NT2/D1 (cell line): ENCODE measurements at regions not wholly inside any gene's neighbourhood (a gene's known extent, or its start where the extent isn't known, plus 50 kb on each side); places are given as distances from the start of the nearest gene placed in this dataset.

Experiments
- DNase-seq: peaks from one replicate; pipeline ENCODE4 v3.0.0-alpha.2; 2011; ENCODE audit warnings: low read depth, low spot score
- H3K27me3 ChIP-seq: 2 replicates; pipeline ENCODE4 v1.6.0; 2011; ENCODE audit warnings: mild to moderate bottlenecking; ENCODE audit not compliant: insufficient read length, insufficient read depth
- H3K36me3 ChIP-seq: 2 replicates; pipeline ENCODE4 v1.6.1; 2011; ENCODE audit warnings: mild to moderate bottlenecking, low read length, mixed read lengths; ENCODE audit not compliant: insufficient read depth, insufficient read length
- H3K4me1 ChIP-seq: 2 replicates; pipeline ENCODE4 v1.5.1; 2011; ENCODE audit not compliant: insufficient read depth, insufficient read length
- H3K4me3 ChIP-seq: 2 replicates; pipeline ENCODE4 v1.5.1; 2011; ENCODE audit warnings: low read depth; ENCODE audit not compliant: insufficient read length
- H3K9ac ChIP-seq: 2 replicates; pipeline ENCODE4 v1.6.0; 2011; ENCODE audit warnings: low read depth; ENCODE audit not compliant: insufficient read length
- H3K9me3 ChIP-seq: 2 replicates; pipeline ENCODE4 v1.5.1; 2011; ENCODE audit warnings: mild to moderate bottlenecking, low read length; ENCODE audit not compliant: insufficient read depth
- SUZ12 ChIP-seq: IDR thresholded peaks from 2 replicates; pipeline ENCODE4 v1.6.1; 2011; ENCODE audit not compliant: insufficient read length, insufficient read depth; ENCODE audit errors: extremely low read depth
- YY1 ChIP-seq: IDR thresholded peaks from 2 replicates; pipeline ENCODE4 v1.6.1; 2011; ENCODE audit not compliant: insufficient read length, insufficient read depth
- ZNF274 ChIP-seq: IDR thresholded peaks from 2 replicates; pipeline ENCODE4 v1.6.1; 2011; ENCODE audit warnings: mild to moderate bottlenecking, low read depth, low read length

DNA sequence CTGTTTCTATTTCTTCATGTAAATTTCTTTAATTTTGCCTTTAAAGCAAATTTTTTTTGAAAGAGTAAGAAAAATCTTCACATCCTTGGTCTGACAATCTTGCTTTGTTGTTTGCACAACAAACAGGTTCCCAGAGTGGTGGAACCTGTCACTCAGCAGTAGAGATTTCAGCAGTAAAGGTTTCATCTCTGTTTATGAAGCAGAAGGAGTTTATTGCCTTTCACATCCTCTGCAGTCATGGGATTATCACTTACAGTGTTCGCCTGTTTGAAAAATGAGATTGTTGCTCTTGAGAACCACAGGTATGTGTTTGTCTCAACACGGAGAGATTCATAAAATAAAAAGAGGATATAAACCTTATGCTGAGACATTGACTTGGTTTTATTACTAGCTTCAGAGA, 342.6 kb downstream of the IPMK start:
- TF ChIP-seq SUZ12 (no peak), ZNF274 (no peak), YY1 (no peak)
- no peaks in the 10 kb centered on the region for H3K27me3 ChIP-seq
- H3K36me3 ChIP-seq = no peaks in the 10 kb centered on the region
- H3K9me3 ChIP-seq = no peaks in the 10 kb centered on the region
- no peak overlapping the region for H3K9ac ChIP-seq
- no peak overlapping the region for H3K4me3 ChIP-seq
- DNase-seq = no peak
- H3K4me1 ChIP-seq = no peaks in the 10 kb centered on the region

DNA sequence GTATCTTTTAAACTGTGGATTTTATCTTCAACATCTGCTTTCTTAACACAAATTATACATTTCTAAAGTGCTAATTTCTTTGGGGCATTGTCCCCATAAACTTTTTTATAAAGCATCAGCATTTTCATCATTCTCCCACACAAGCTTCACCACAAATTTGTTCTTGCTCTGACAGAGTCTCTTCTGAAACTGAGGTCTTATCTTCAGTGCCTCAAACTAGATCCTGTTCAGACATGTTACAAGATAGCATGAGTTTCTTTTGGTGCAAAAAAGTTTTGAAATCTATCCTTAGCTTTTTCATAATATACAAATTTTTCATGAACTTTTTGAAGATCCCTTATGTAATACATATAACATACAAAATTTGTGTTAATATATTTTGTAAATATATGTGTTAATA, 346.6 kb downstream of the IPMK start:
- Histone ChIP-seq H3K9ac (no peak overlapping the region), H3K36me3 (no peaks in the 10 kb centered on the region), H3K27me3 (no peaks in the 10 kb centered on the region), H3K9me3 (no peaks in the 10 kb centered on the region), H3K4me3 (no peak overlapping the region), H3K4me1 (no peaks in the 10 kb centered on the region)
- TF ChIP-seq YY1 (no peak), SUZ12 (no peak), ZNF274 (no peak)
- DNase-seq = no peak

DNA sequence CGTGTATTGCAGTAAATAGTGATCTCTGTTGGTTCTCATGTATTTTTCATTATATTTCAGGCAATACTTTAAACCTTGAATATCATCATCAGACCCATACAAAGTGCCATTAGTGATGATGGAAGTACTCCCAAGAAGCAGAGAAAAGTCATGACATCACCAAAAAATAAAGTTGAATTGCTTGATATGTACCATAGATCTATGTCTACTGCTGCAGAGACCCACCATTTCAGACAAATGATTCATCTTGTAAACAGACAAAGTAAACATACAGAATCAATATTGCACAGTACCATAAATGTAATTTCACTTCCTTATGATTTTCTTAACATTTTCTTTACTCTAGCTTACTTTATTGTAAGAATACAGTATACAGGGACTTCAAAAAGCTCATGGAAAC, 347.8 kb downstream of the IPMK start:
- Histone ChIP-seq H3K36me3 (no peaks in the 10 kb centered on the region), H3K4me1 (no peaks in the 10 kb centered on the region), H3K4me3 (no peak overlapping the region), H3K9me3 (no peaks in the 10 kb centered on the region), H3K9ac (no peak overlapping the region), H3K27me3 (no peaks in the 10 kb centered on the region)
- no peak for DNase-seq
- TF ChIP-seq SUZ12 (no peak), ZNF274 (no peak), YY1 (no peak)

GRCh38 chr10:57917019-57917418, 350.7 kb downstream of the IPMK start:
- TF ChIP-seq ZNF274 (no peak), YY1 (no peak), SUZ12 (no peak)
- no peak for DNase-seq
- H3K9ac ChIP-seq = no peak overlapping the region
- H3K4me3 ChIP-seq = no peak overlapping the region
- no peaks in the 10 kb centered on the region for H3K36me3 ChIP-seq
- H3K27me3 ChIP-seq = no peaks in the 10 kb centered on the region
- no peaks in the 10 kb centered on the region for H3K9me3 ChIP-seq
- no peaks in the 10 kb centered on the region for H3K4me1 ChIP-seq

DNA sequence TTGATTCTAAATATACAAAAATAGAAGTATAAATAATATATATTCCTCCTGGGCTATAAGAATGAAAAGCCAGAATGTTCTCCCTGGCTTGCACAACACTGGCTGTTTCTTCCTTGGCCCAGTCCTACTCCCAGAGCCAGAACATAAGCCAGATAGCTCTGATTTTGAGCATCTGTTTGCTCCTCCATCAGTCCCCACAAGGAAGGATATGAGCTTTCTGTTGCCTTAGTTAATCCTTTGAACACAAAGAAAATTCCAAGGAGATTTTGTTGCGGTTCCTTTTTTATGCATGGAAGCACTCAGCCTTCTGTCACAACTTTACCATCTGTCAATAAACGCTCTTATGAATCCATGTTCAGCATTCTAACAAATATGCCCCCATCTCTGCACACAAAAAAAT, 361.8 kb downstream of the IPMK start:
- no peaks in the 10 kb centered on the region for H3K36me3 ChIP-seq
- no peaks in the 10 kb centered on the region for H3K27me3 ChIP-seq
- DNase-seq = no peak
- TF ChIP-seq ZNF274 = no peak
- TF ChIP-seq SUZ12 = no peak
- TF ChIP-seq YY1 = no peak
- no peaks in the 10 kb centered on the region for H3K4me1 ChIP-seq
- H3K9me3 ChIP-seq = no peaks in the 10 kb centered on the region
- H3K9ac ChIP-seq = no peak overlapping the region
- H3K4me3 ChIP-seq = no peak overlapping the region

GRCh38 chr10:57905010-57905409, 362.7 kb downstream of the IPMK start:
- DNase-seq = no peak

GRCh38 chr10:57898231-57898630, 369.5 kb downstream of the IPMK start:
- Histone ChIP-seq H3K27me3 (no peaks in the 10 kb centered on the region), H3K9ac (no peak overlapping the region), H3K4me1 (no peaks in the 10 kb centered on the region), H3K9me3 (no peaks in the 10 kb centered on the region), H3K36me3 (no peaks in the 10 kb centered on the region), H3K4me3 (no peak overlapping the region)
- no peak for DNase-seq
- no peak for TF ChIP-seq ZNF274
- no peak for TF ChIP-seq SUZ12
- no peak for TF ChIP-seq YY1

More at GRCh38 chr10:57905010-57905409, 362.7 kb downstream of the IPMK start:
- no peak overlapping the region for H3K4me3 ChIP-seq
- TF ChIP-seq SUZ12 (no peak), ZNF274 (no peak), YY1 (no peak)
- H3K36me3 ChIP-seq = no peaks in the 10 kb centered on the region
- H3K27me3 ChIP-seq = no peaks in the 10 kb centered on the region
- no peaks in the 10 kb centered on the region for H3K9me3 ChIP-seq
- no peaks in the 10 kb centered on the region for H3K4me1 ChIP-seq
- no peak overlapping the region for H3K9ac ChIP-seq

GRCh38 chr10:57897611-57898010, 370.1 kb downstream of the IPMK start:
- no peak overlapping the region for H3K4me3 ChIP-seq
- no peak for TF ChIP-seq ZNF274
- TF ChIP-seq YY1 = no peak
- TF ChIP-seq SUZ12 = no peak
- H3K9me3 ChIP-seq = no peaks in the 10 kb centered on the region
- H3K9ac ChIP-seq = no peak overlapping the region
- DNase-seq = no peak
- H3K27me3 ChIP-seq = no peaks in the 10 kb centered on the region
- H3K4me1 ChIP-seq = no peaks in the 10 kb centered on the region
- H3K36me3 ChIP-seq = no peaks in the 10 kb centered on the region
